Esophagus (tissue), 2 donors: ENCODE measurements at regions not wholly inside any gene's neighbourhood (a gene's known extent, or its start where the extent isn't known, plus 50 kb on each side); places are given as distances from the start of the nearest gene placed in this dataset.
"Not testable (repeated sequence)": the region's sequence is repeated elsewhere in the genome, so short reads cannot be mapped to it uniquely, and the experiment has no call there.

ENCODE experiments used
- H3K27ac ChIP-seq, 2 donors: one replicate each; pipeline ENCODE4 v1.5.1; 2013; ENCODE audit warnings: low read depth in 2 of 2, mild to moderate bottlenecking in 2 of 2, inconsistent platforms in 1 of 2, low read length in 1 of 2, moderate library complexity in 1 of 2
- H3K27me3 ChIP-seq, 2 donors: one replicate each; pipeline ENCODE4 v1.6.1; 2013; ENCODE audit warnings: low read length in 2 of 2, control low read depth in 1 of 2, mild to moderate bottlenecking in 1 of 2; ENCODE audit not compliant: insufficient read depth in 2 of 2, control insufficient read depth in 1 of 2
- H3K36me3 ChIP-seq, 2 donors: one replicate each; pipeline ENCODE4 v1.6.1; 2013; ENCODE audit warnings: low read length in 1 of 2; ENCODE audit not compliant: control insufficient read depth in 2 of 2, insufficient read depth in 2 of 2
- H3K4me1 ChIP-seq, 2 donors: one replicate each; pipeline ENCODE4 v1.6.1; 2013; ENCODE audit warnings: low read length in 1 of 2; ENCODE audit not compliant: control insufficient read depth in 2 of 2, insufficient read depth in 2 of 2
- H3K4me3 ChIP-seq, 2 donors: one replicate each; pipeline ENCODE4 v1.5.1; 2013; ENCODE audit warnings: low read length in 2 of 2, mild to moderate bottlenecking in 2 of 2, low read depth in 1 of 2, moderate library complexity in 1 of 2
- H3K9me3 ChIP-seq, 2 donors: one replicate each; pipeline ENCODE4 v1.6.1; 2013; ENCODE audit warnings: mild to moderate bottlenecking in 2 of 2, low read depth in 1 of 2, low read length in 1 of 2, moderate library complexity in 1 of 2; ENCODE audit not compliant: control insufficient read depth in 2 of 2, insufficient read depth in 1 of 2
- WGBS, 2 donors: extraction: QIAGEN DNeasy Blood & Tissue Kit; methylation state at CpG; one replicate each; pipeline ENCODE4 v1.1.7; 2013; 5-methylcytosine and 5-hydroxymethylcytosine counted together
- donor health status: healthy with polysubstance abuse.
- donor health status: Bipolar disorder and iron deficiency.

- Histone ChIP-seq H3K4me3 (no peak overlapping the region), H3K27me3 (no peaks in the 10 kb centered on the region), H3K9me3 (no peaks in the 10 kb centered on the region), H3K27ac (no peak overlapping the region), H3K4me1 (no peaks in the 10 kb centered on the region), H3K36me3 (no peaks in the 10 kb centered on the region)
- 55 to 64% methylated on average over 5 of the region's 5 CpGs for WGBS, 2 donors
These were observed 471.2 kb downstream of the MFSD1 start for GRCh38 chr3:159273070-159273469.

- Histone ChIP-seq H3K4me3 (no peak overlapping the region), H3K9me3 (no peaks in the 10 kb centered on the region), H3K27ac (no peak overlapping the region), H3K27me3 (no peaks in the 10 kb centered on the region), H3K4me1 (no peaks in the 10 kb centered on the region), H3K36me3 (no peaks in the 10 kb centered on the region)
- WGBS, 2 donors = 7 to 11% methylated on average over 6 of the region's 6 CpGs
These were observed 471.8 kb downstream of the MFSD1 start for GRCh38 chr3:159273608-159274007.

GRCh38 chr3:159275741-159276140 is 473.9 kb downstream of the MFSD1 start:
- 40 to 43% methylated on average over 1 of the region's 1 CpG for WGBS, 2 donors
- Histone ChIP-seq H3K9me3 (no peaks in the 10 kb centered on the region), H3K27me3 (no peaks in the 10 kb centered on the region), H3K4me3 (no peak overlapping the region), H3K27ac (no peak overlapping the region), H3K36me3 (no peaks in the 10 kb centered on the region), H3K4me1 (no peaks in the 10 kb centered on the region)

GRCh38 chr3:159277814-159278213 is 476.0 kb downstream of the MFSD1 start:
- H3K36me3 ChIP-seq = no peaks in the 10 kb centered on the region
- H3K27me3 ChIP-seq = no peaks in the 10 kb centered on the region
- no peaks in the 10 kb centered on the region for H3K9me3 ChIP-seq
- 81% methylated on average over 5 of the region's 5 CpGs for WGBS, 2 donors
- no peak overlapping the region for H3K4me3 ChIP-seq
- no peaks in the 10 kb centered on the region for H3K4me1 ChIP-seq
- no peak overlapping the region for H3K27ac ChIP-seq

GRCh38 chr3:159280386-159281191 is 478.7 kb downstream of the MFSD1 start:
- no peak overlapping the region for H3K4me3 ChIP-seq
- no peaks in the 10 kb centered on the region for H3K27me3 ChIP-seq
- no peaks in the 10 kb centered on the region for H3K4me1 ChIP-seq
- no peaks in the 10 kb centered on the region for H3K9me3 ChIP-seq
- 73% methylated on average over 10 of the region's 10 CpGs for WGBS, 2 donors
- no peak overlapping the region for H3K27ac ChIP-seq
- H3K36me3 ChIP-seq = no peaks in the 10 kb centered on the region

- H3K36me3 ChIP-seq = no peaks in the 10 kb centered on the region
- H3K9me3 ChIP-seq = no peaks in the 10 kb centered on the region
- H3K4me3 ChIP-seq = no peak overlapping the region
- peaks cover 0 to 2% of the 10 kb centered on the region in 2 donors for H3K27me3 ChIP-seq
- H3K27ac ChIP-seq = no peak overlapping the region
- 50 to 52% methylated on average over 1 of the region's 1 CpG for WGBS, 2 donors
- no peaks in the 10 kb centered on the region for H3K4me1 ChIP-seq
These were observed 491.6 kb downstream of the MFSD1 start for GRCh38 chr3:159293493-159293892.

- no peaks in the 10 kb centered on the region for H3K4me1 ChIP-seq
- no peaks in the 10 kb centered on the region for H3K9me3 ChIP-seq
- H3K27me3 ChIP-seq = peaks cover 0 to 2% of the 10 kb centered on the region in 2 donors
- 26 to 39% methylated on average over 1 of the region's 1 CpG for WGBS, 2 donors
- H3K27ac ChIP-seq = no peak overlapping the region
- H3K4me3 ChIP-seq = no peak overlapping the region
- no peaks in the 10 kb centered on the region for H3K36me3 ChIP-seq
These were observed 500.1 kb downstream of the MFSD1 start for GRCh38 chr3:159301961-159302360.

- Histone ChIP-seq H3K27me3 (no peaks in the 10 kb centered on the region), H3K4me1 (no peaks in the 10 kb centered on the region), H3K4me3 (no peak overlapping the region), H3K36me3 (no peaks in the 10 kb centered on the region), H3K27ac (no peak overlapping the region), H3K9me3 (no peaks in the 10 kb centered on the region)
These were observed 503.2 kb downstream of the MFSD1 start for GRCh38 chr3:159305017-159305416.

GRCh38 chr3:159316706-159317105 is 514.9 kb downstream of the MFSD1 start:
- not testable (repeated sequence) for H3K4me3 ChIP-seq, H3K27ac ChIP-seq, H3K27me3 ChIP-seq, H3K36me3 ChIP-seq, H3K9me3 ChIP-seq, H3K4me1 ChIP-seq
- WGBS, 2 donors = 51 to 58% methylated on average over 3 of the region's 3 CpGs

GRCh38 chr3:159319156-159319555 is 517.3 kb downstream of the MFSD1 start:
- Histone ChIP-seq H3K27ac (no peak overlapping the region), H3K9me3 (peaks cover 0 to 3% of the 10 kb centered on the region in 2 donors), H3K27me3 (no peaks in the 10 kb centered on the region), H3K36me3 (no peaks in the 10 kb centered on the region), H3K4me3 (no peak overlapping the region), H3K4me1 (no peaks in the 10 kb centered on the region)
